Activated CD4-positive, alpha-beta T cell treated with anti-CD3 and anti-CD28 coated beads, Interleukin-2, amount 50 U/mL, for 4 hours (primary cell): ENCODE measurements at regions not wholly inside any gene's neighbourhood (a gene's known extent, or its start where the extent isn't known, plus 50 kb on each side); places are given as distances from the start of the nearest gene placed in this dataset.

Source experiments
- DNase-seq, 2 experiments: peaks; one replicate each; pipeline ENCODE4 v3.0.0-alpha.2; 2020

DNA sequence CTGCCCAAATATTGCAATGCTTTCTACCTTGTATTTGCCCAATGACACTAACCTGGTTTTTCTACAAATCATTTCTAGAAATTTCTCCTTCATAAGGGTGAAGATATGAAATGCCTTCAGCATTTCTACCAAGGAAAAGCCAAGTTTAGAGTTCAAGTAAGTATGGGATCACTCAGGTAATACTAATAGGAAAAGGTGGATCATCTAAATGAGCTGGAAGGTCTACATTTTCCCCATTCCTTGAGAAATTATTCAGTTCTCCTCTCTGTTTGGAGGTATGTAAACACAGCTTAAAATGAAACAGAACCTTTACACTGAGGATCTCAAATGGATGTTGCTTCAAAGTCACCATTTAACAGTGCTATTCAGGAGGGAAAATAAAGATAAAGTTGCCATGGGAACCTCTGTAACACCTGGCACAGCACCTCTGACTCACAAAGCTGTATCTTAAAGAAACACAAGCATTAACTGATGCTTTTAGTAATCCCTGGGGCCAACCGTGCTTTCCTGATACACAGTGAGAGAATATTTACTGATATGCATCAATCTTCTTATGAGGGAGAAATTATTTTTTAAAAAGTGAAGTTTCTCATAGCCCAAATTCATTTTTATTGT lies 161.3 kb downstream of the DRD1 start:
- DNase-seq, result no peak

DNA sequence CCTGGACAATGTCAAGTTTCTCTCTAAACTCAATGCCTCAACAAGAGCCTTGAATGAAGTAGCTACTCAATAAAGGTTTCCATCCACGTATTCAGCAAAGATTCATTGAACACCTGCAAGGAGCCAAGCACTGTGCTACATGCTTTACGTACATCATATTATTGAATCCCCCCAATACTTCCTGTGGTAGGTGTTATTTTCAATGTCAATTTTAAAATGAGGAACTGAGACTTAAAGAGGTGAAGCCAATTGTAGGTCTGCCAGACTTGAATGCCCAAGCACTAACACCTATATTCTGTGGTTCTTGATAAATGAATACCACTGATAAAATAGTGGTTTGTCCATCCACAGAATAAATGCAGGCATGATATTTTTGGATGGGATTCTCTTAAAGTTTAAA lies 162.3 kb downstream of the DRD1 start:
- no peak for DNase-seq

DNA sequence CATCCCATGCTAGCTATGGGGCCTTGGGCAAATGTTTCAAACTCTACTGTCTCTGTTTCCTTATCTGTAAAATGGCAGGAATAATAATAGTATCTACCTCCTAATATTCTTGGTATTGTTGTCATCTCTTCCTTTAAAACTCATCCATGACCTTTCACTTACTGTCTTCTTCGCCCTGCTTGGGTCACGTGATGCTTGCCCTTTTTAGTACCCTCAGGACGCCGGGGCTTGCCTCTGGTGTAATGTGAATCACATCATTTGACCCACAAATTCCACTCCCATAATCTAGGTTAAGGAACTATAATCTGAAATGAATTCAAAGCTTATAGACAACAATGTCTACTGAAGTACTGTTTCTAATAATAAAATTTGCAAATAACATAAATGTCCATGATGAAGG lies 162.7 kb downstream of the DRD1 start:
- no peak for DNase-seq

DNA sequence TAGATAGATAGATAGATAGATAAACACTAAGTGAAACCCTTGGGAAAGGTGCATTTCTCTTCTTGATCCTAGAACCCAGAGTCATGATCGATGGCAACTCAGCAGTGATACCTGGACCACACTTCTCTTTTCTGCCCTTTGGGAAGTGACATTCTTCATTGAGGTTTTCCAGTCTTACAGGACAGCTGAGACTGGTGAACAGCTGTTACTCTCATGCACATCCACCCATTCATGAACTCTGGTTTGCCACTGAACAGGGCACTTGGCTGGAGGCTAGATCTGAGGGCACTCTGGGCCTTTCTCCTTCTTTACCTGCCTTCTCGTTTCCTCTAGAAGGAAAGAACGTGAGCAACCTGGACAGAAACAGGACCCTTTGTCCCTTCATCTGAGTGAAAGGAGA lies 164.5 kb downstream of the DRD1 start:
- no peak for DNase-seq

DNA sequence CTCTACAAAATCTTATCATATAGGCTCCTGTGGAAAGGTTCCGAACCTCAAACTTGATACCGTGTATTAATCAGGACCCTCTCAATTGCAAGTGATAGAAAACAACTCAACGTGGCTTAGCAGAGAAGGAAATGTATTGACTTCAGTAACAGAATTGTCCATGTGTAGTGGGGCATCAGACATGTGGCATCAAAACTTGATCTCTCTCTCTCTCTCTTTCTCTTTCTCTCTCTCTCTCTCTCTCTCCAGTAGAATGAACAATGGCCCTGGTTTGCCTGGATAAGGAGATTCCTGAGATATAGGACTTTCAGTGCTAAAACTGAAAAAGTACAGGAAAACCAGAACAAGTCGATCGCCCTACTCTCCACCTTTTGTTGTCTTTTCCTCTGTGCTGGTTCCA lies 168.2 kb downstream of the DRD1 start:
- no peak for DNase-seq

DNA sequence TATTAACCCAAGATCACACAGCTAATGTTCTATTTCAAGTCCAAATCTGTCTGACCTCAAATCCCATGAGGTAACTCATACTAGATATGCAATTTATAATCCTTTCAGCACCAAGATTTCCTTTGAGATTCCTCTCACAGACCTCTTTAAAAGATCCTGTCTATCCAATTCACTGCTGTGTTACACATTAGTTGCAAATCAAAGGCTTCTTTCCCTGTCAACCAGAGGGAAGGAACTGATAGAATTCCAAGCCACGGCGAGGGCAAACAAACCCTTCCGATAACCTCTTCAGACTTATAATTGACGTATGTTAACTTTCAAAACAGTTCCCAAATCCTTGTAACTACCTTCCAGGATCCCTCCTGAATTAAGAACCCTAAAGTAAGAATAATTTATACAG lies 168.9 kb downstream of the DRD1 start:
- DNase-seq, result no peak

DNA sequence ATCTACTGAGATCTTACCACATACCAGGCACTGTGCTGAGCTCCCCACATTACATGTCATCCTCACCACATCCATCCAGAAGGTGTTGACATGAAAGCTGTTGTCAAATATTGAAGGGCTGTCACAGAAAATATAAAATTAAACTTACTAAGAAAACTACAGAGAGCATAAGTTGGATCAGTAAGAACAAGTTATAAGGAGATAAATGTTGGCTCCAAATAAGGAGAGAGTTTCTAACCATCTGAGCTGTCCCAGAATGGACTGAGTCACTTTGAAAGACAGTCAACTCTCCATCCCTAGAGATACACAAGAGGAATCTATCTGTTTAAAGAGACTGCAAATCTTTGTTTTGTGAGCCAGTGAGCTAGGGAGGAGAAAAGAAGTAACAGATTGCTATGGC lies 169.8 kb downstream of the DRD1 start:
- DNase-seq, result no peak

DNA sequence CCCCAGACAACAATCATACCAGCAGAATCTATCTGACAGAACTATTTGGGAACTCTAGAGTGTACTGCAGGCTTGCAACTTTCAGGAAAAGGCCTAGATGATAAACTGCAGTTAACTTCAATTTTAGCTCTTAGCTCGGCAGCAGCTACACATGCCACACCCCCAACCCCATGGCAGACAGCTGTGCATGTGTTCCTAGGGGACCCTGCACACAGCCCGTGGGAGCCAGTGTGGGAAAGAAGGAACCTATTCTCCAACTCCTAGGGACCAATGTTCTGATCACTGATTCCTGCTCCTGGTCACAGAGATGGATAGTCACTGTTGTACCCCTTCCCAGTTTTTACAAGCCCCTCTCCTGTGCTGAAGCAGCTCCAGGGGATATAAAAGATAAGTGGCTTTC lies 179.6 kb downstream of the DRD1 start:
- no peak for DNase-seq

DNA sequence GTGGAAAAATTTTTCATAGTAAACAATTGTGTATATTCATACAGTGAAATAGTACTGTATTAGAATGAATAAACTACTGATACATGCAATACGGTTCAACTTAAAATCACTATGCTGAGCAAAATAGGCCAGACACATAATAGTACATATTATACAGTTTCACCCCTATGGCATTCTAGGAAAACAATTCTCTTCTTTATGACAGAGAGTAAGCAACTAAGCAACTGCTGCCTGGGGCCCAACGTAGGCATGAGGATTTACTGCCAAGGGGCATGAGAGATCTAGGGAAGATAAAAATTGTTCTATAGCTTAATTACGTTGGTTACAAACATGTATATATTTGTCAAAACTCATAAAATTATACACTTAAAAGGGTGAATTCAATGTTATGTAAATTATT lies 180.2 kb downstream of the DRD1 start:
- DNase-seq, result no peak

DNA sequence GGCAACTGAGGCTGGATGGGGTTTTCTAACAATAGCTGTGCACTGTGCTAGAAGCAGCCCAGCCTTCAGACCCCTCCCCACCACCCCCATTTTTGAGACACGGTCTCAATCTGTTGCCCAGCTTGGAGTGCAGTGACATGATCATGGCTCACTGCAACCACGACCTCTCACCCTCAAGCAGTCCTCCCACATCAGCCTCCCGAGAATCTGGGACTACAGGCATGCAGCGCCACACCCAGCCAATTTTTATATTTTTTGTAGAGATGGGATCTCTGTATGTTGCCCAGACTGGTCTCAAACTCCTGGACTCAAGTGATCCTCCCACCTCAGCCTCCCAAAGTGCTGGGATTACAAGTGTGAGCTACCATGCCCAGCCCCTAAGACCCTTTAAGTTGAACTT lies 182.5 kb downstream of the DRD1 start:
- no peak for DNase-seq

DNA sequence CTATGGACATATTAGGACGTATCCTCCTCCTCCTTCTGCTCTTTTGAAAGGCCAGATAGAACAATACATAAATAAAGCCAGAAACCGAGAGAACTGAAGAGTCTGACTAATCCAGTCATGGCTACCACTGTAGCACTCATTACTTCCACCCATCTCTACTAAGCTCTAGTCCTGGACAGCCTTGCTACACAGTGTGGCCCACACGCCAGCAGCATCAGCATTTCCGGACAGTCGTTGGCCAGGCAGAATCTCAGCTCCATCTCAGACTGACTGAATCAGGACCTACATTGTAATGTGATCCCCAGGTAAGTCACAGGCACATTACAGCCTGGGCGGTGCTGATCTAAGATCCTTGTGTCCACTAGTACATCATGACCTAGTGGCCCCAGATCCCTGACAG lies 182.9 kb downstream of the DRD1 start:
- DNase-seq, result no peak

DNA sequence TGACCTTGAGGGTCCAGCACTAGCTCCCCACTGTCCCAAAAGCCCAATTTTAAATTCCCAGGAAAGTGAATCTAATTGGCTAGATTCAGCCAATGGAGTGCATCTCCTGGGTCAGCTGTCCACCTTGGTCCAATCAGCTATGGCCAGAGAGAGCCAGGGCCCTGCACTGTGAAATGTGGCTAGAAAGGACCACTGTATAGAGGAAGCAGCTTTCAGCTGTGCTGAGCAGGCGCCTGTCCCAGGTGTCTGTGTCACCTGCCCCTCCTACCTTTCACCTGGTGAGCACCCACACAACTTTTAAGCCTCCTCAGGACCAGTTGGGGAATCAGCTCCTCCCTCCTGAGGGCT lies 186.2 kb downstream of the DRD1 start:
- DNase-seq, result no peak

DNA sequence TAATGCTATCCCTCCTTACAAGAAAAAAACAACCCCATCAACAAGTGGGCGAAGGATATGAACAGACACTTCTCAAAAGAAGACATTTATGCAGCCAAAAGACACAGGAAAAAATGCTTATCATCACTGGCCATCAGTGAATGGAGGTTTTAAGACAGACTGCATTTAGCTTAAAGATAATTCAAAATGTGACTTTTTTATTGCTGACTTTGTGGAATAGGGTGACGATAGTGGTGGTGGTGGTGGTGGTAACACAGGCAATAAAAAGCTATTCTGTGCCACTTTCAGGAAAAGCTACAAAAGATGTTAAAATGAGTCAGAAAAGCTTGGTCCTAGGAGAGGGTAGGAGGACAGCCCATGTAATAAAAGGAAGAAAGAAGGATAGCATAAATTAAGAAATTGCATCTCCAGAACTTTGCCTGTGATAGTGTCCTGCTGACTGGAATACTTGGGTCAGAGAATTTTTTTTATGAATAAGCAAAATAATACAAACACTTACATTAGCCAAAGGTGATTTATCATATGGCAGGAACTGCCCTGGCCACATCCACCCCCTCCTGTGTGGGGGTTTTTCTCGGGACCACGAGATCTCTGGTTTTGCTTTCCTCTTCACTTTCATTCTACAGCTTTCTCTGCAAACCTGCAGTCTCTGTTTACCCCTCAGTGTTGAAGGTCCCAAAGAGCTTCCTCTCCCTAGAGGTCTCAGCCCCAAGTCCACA lies 186.7 kb downstream of the DRD1 start:
- no peak for DNase-seq

DNA sequence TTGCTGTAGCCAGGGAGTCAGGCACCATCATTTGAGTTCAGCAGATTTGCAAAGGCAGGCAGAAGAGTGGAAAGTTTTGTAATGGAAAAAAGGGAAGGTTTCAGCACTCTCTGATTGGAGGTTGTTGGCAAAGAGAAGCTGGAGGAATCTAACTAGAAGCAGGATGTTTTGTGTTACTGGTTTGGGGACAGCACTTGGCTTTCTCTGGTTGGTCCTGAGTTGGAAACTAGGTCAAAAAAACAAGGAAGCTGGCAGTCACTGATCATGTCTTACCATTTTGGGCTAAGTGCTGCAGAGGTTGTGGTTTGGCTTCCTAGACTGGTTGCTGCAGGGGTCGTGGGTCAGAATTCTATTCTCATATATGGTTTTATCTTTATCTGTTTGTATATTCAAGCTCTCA lies 189.8 kb downstream of the DRD1 start:
- DNase-seq, result no peak

DNA sequence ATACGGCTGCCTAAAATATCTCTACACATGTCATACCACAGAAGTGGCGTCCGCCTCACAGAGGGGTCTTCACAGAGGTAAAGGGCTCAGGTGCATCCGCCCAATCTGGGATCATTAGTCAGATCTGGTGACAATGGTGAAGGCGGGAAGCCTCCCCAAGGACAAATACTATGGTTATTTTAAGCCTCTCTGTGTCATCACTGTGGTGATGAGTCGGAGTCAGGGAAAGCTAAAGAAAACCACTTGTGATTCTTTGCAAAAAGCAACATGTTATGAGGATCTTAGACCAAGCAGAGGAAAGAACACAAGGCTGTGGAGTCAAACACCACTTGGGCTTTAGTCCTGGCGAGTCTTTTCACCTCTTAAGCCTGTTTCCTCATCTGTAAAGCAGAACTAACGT lies 190.4 kb downstream of the DRD1 start:
- DNase-seq, result no peak

DNA sequence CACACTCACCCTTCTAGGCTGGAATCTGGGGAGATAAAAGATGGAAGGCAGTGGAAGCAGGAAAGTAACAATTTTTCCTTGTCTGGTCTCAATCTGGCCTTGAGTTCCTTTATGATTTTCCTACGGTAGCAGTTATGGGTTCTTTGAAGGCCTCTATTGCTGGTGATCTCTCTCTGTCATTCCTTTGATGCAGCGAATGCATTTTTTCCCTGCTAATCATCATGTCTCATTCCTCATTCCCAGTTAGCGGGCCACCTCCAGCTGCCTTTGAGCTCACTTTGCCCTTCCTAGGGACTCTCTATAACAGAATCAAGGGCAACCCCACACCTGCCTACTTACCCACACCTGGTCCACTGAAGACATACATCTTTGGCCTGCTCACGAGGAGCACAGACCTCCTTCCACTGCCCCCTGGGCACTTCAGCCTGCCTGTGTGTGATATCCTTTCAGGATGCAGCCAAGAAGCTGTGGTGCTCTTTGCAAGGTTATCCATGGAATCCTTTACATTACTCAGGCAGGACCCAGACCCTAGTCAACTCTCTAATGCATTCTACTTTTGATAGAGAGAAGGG lies 191.7 kb downstream of the DRD1 start:
- no peak for DNase-seq

DNA sequence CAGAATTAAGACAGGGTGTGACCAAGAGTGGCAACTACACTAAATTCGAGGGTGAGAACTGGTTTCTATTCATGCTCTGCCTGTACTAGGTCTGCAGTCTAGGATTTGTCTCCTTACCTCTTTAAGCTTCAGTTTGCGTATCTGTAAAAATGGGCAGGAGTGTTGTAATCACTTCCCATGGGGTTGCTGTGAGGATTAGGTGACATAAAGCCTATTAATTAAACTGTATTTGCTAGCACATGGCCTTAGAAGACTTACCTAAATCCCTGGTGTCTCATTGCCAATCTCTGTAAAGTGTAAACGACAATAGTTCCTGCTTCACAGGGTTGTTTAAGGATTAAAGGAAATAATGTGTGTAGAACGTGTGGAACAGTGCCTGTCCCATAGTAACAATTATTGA lies 193.6 kb downstream of the DRD1 start:
- DNase-seq, result no peak

DNA sequence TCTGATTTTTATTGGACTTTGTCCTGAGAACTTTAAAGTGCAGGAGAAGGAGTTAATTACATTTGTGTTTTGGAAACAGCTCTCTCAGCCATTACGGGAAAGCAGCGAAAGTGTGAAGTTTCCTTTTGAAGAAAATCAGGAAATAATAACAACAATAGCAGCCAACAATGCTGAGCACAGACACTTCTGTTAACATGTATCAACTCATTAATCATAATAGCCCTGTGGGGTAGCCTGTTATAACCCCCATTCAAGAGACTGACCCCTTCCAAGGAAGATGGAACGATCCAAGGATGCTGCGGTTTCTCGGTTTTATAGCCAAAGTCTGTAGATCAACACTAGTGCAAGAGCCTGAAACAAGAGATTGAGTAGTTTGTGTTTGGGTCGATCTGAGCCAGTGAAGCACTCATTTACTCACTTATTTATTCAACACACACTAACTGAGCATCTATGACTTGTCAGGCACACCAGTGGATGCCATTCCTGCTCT lies 195.5 kb downstream of the DRD1 start:
- no peak for DNase-seq

DNA sequence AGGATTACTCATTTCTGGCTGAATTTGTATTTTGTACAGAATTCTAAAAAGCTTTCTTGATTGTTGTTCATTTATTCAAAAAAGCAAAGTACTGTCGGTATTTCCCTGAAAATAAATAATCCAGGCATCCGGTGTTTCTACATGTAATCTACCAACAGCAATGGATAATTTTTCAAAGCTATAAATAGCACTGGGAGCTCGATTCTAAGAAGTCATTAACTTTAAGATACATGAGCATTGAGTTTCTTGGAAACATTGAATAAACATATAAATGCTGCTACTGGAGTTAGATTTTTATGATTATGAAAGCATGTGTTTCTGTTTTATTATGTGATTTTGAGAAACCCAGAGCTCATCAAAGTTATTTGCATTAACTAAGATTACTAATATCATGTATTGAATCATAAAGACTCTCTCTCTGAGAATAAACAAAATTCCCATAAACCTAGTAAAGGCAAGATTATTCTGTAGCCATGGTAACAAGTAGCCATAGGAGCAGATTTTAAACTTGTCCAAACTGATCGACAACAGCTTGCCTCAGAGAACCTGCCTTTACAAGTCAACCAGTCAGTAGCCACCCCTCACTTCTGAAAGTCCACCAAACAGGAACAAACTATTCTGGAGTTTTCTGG lies 197.0 kb downstream of the DRD1 start:
- no peak for DNase-seq

DNA sequence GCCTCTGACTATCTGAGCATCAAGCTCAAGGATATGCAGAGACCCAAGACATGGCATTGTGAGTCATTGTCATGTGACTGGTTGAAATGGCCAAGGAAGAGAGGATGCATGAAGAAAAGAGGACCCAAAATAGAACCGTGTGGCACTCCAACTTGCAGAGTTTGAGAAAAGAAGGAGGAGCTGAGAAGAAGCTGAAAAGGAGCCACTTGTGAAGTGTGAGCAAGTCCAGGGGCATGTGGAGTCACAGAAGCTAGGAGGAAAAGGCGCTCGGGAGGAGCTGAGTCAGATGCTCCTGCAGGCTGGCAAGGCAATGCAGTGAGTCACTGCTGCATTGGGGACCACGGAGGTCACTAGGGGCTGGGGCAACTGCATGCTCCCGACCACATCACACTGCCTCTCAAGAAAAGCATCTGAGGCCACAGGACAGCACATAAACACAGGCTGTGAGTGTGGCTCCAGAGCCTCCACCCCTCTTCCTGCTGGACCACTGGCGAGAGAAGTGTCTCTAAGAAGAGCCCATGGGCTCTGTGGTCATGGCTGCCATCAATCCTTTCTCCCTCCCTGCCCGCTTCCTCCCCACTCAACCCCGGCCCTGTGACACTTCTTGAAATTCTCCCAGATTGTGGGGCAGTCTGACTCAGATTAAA lies 197.6 kb downstream of the DRD1 start:
- DNase-seq, result no peak

DNA sequence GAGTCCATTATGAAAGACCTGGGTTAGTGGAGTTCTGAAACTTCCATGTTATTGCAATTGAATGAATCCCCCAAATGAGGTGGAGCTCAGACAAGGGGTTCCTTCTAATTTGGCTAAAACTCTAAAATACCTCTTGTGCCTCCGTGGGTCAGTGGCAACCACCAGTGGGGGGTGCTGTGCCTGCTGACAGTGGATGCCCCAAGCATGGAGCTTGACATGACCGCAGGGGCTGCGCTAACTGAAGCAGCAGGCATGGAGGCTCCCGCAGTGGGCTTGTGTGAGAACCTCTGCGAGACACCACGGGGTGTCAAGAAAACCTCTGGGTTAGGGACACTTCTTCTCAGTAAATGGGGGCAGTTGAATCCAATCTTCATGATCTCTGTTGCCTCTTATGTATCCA lies 200.5 kb downstream of the DRD1 start:
- no peak for DNase-seq

DNA sequence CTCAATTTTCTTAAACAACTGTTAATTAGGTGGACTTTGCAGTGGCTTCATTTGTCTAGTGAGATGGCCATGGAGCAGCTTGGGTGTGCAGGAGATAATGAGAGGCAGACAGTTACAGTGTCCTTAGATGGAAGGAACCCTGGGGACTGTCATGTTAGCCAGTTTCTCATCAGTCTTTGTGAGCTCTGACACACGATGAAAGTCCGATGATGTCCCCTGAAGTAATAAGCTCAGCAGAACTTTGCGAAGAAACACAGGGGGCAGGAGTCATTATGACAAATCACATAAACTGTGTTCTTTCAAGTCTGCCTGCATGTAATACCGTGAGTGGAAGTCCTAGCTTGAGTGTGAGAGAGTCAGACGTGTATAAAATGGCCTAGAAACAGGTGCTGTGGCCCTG lies 201.8 kb downstream of the DRD1 start:
- DNase-seq, result no peak

DNA sequence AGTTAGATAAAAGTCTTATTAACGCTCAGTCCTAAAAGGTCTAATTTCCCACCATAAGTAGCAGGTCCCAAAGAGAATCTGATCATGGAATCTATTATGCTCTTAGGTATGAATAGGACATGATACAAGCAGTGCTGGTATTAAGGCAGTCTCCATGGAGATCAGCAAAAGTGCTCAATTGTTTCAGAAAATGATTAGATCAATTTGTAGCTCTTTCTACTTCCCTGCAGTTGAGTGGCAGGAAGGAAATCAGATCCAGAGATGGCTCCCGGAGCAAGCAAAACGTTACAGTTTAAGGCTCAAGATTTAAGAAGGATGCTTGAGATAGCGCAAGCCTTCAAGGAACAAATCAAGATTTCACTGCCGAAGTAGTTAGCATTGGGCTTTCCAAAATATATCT lies 205.7 kb downstream of the DRD1 start:
- DNase-seq, result no peak

DNA sequence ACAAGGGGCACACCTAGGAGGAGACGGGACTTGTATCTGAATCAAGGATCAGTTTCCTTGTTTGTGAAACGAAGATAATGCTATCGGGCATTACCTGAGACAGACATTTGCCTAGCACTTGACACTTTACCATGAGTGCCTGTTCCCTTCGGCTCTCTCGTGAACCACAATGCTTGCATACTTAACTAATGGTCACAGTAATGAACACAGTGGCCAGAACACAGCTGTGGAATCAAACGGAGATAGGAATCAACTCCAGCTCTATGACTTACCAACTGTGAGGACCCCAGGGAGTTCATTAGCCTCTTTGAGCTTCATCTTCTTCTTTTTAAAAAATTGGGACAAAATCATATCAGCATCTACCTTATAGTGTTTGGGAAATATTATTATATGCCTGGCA lies 207.8 kb downstream of the DRD1 start:
- no peak for DNase-seq
